ENCODE measurements at regions not wholly inside any gene's neighbourhood (a gene's known extent, or its start where the extent isn't known, plus 50 kb on each side); places are given as distances from the start of the nearest gene placed in this dataset.

GRCh38 chr10:33716501-33717267 is 382.2 kb upstream of the NRP1 start:
- POLR2A ChIA-PET, result no interaction called here
- ATAC-seq (ENCODE audit: low read depth), result no peak

DNA sequence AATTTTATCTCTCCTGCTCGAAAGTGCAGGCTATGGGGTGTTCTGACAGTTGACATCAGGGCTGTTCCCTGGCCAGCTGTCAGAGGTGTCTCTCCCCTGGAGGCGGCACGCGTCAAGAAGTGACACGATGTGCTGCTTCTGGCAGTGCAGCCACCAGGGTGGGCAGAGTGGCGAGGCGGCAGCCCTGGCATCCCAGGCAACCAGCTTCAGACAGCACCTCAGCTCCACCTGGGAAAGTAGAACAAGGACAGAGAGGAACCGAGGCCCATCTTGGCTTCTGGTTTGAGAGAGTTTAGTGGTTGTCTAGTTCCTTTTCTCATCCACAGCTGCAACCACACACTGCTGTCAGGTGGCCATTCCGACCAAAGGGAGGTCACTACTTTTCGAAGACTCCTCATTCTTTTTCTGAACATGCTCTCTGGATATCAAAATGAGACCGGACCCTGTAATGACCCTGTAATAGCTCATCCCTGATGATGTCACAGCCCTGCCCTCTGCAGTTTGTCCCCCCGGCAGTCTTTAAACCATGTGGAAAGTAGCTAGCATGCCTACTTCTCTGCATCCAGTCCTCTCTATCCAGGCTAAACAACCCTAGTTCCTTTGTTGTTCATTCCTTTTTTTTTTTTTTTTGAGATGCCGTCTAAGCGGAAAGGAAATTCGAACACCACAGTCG is 381.0 kb upstream of the NRP1 start:
- Mint-ChIP-seq H3K9me3 (no peaks in the 10 kb centered on the region), H3K4me1 (no peaks in the 10 kb centered on the region), H3K36me3 (no peaks in the 10 kb centered on the region), H3K4me3 (no peak overlapping the region), H3K27ac (no peak overlapping the region), H3K27me3 (peaks cover 4% of the 10 kb centered on the region)
- POLR2A ChIA-PET, result no interaction called here
- ATAC-seq (ENCODE audit: low read depth), result no peak
- DNase-seq, result no peak

More at GRCh38 chr10:33716501-33717267, 382.2 kb upstream of the NRP1 start:
- H3K27me3 Mint-ChIP-seq, result peaks cover 3% of the 10 kb centered on the region
- no peak overlapping the region for H3K4me3 Mint-ChIP-seq
- H3K27ac Mint-ChIP-seq, result no peak overlapping the region
- no peaks in the 10 kb centered on the region for H3K4me1 Mint-ChIP-seq
- H3K9me3 Mint-ChIP-seq, result no peaks in the 10 kb centered on the region
- no peak for DNase-seq
- no peaks in the 10 kb centered on the region for H3K36me3 Mint-ChIP-seq

- DNase-seq, result no peak
- Mint-ChIP-seq H3K4me1 (no peaks in the 10 kb centered on the region), H3K9me3 (no peaks in the 10 kb centered on the region), H3K36me3 (no peaks in the 10 kb centered on the region), H3K27me3 (peaks cover 4% of the 10 kb centered on the region), H3K27ac (no peak overlapping the region), H3K4me3 (no peak overlapping the region)
- no peak for ATAC-seq (ENCODE audit: low read depth)
- POLR2A ChIA-PET, result no interaction called here
These were observed 378.4 kb upstream of the NRP1 start for GRCh38 chr10:33712825-33713224.

DNA sequence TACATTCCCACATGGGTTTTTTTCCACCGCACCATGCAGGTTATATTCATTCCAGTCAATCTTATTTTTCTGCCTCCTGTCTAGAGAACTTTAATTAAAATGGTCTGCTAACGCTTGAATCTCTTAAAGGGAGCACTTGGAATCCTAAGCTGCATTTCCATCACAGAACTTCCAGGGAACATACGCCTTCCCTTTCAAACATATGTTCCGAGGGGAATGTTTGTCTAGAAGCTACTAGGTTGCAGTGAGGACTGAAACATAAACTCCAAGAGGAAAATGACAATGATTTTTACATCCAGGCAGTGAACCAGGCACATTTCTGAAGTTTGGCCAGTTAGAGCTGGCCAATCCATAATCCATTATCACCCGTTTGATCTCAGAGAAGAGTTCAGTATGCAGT is 375.5 kb upstream of the NRP1 start:
- DNase-seq, result no peak
- H3K36me3 Mint-ChIP-seq, result no peaks in the 10 kb centered on the region
- no peaks in the 10 kb centered on the region for H3K4me1 Mint-ChIP-seq
- H3K4me3 Mint-ChIP-seq, result no peak overlapping the region
- no peaks in the 10 kb centered on the region for H3K9me3 Mint-ChIP-seq
- POLR2A ChIA-PET, result no interaction called here
- peaks cover 1% of the 10 kb centered on the region for H3K27me3 Mint-ChIP-seq
- no peak for ATAC-seq (ENCODE audit: low read depth)
- H3K27ac Mint-ChIP-seq, result no peak overlapping the region

- ATAC-seq (ENCODE audit: low read depth), result no peak
- no peak overlapping the region for H3K4me3 Mint-ChIP-seq
- DNase-seq, result no peak
- H3K27me3 Mint-ChIP-seq, result peaks cover 1% of the 10 kb centered on the region
- H3K4me1 Mint-ChIP-seq, result no peaks in the 10 kb centered on the region
- H3K9me3 Mint-ChIP-seq, result no peaks in the 10 kb centered on the region
- POLR2A ChIA-PET, result no interaction called here
- H3K36me3 Mint-ChIP-seq, result no peaks in the 10 kb centered on the region
- no peak overlapping the region for H3K27ac Mint-ChIP-seq
These were observed 374.7 kb upstream of the NRP1 start for GRCh38 chr10:33709008-33709753.

GRCh38 chr10:33708561-33708960 is 374.1 kb upstream of the NRP1 start:
- DNase-seq (no peak), ATAC-seq (ENCODE audit: low read depth) (no peak)
- H3K9me3 Mint-ChIP-seq, result no peaks in the 10 kb centered on the region
- H3K27ac Mint-ChIP-seq, result no peak overlapping the region
- H3K4me1 Mint-ChIP-seq, result no peaks in the 10 kb centered on the region
- H3K27me3 Mint-ChIP-seq, result peaks cover 1% of the 10 kb centered on the region
- no peaks in the 10 kb centered on the region for H3K36me3 Mint-ChIP-seq
- POLR2A ChIA-PET, result no interaction called here
- no peak overlapping the region for H3K4me3 Mint-ChIP-seq

GRCh38 chr10:33706746-33707145 is 372.3 kb upstream of the NRP1 start:
- POLR2A ChIA-PET, result no interaction called here
- Mint-ChIP-seq H3K36me3 (no peaks in the 10 kb centered on the region), H3K27ac (no peak overlapping the region), H3K4me1 (no peaks in the 10 kb centered on the region), H3K4me3 (no peak overlapping the region), H3K27me3 (peaks cover 1% of the 10 kb centered on the region), H3K9me3 (no peaks in the 10 kb centered on the region)
- DNase-seq (no peak), ATAC-seq (ENCODE audit: low read depth) (no peak)

DNA sequence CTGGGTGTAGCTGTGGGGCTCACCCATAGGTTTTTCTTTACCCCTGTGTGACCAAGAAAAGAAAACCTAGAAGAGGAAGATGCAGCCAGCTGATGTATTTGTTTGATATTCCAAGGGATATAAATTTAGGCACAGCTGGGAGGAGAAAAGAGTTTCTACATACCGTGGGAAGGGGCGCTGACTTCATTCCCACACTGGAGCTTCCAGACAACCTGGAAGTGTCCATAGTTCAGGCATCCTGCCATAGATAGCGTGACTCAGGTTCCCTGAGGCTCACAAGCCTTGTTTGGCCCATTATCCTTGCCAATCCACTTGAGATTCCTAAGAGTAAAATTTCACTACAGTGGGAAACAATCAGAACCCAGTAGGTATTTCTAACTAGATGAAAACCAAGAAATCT is 371.7 kb upstream of the NRP1 start:
- Mint-ChIP-seq H3K36me3 (no peaks in the 10 kb centered on the region), H3K4me3 (no peak overlapping the region), H3K4me1 (no peaks in the 10 kb centered on the region), H3K9me3 (no peaks in the 10 kb centered on the region), H3K27ac (no peak overlapping the region), H3K27me3 (peaks cover 1% of the 10 kb centered on the region)
- no peak for DNase-seq
- POLR2A ChIA-PET, result no interaction called here
- ATAC-seq (ENCODE audit: low read depth), result no peak

DNA sequence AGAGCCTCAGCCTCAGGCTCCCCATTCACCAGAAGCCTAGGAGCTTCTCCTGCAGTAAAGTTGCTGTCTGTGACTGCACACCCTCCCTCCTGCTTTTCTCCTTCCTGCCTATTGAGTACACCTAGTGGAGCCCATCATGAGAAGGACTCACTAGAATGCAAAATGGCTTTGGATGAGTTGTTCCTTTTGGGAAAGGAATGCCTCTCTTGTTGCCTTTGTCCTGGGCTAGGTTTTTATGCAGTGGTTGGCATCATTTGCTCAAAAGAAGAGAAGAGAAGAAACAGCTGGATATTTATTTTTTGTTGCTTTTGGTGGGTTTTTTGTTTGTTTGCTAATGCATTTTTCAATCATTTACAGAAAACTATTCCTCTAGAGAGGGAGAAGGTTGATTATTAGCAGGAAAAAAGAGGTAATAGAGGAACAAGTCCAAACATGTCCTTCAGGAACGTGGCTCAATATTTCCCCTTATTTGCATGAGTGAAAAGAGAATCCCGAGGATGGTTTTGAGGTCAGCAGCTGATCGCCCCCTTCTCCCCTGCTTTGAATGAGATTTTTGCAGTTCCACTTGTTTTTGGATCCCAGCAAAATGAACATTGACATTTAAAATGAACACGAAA is 369.9 kb upstream of the NRP1 start:
- Mint-ChIP-seq H3K36me3 (no peaks in the 10 kb centered on the region), H3K9me3 (no peaks in the 10 kb centered on the region), H3K27ac (no peak overlapping the region), H3K4me3 (no peak overlapping the region), H3K4me1 (no peaks in the 10 kb centered on the region), H3K27me3 (peaks cover 5% of the 10 kb centered on the region)
- POLR2A ChIA-PET, result no interaction called here
- no peak for ATAC-seq (ENCODE audit: low read depth)
- DNase-seq, result no peak

DNA sequence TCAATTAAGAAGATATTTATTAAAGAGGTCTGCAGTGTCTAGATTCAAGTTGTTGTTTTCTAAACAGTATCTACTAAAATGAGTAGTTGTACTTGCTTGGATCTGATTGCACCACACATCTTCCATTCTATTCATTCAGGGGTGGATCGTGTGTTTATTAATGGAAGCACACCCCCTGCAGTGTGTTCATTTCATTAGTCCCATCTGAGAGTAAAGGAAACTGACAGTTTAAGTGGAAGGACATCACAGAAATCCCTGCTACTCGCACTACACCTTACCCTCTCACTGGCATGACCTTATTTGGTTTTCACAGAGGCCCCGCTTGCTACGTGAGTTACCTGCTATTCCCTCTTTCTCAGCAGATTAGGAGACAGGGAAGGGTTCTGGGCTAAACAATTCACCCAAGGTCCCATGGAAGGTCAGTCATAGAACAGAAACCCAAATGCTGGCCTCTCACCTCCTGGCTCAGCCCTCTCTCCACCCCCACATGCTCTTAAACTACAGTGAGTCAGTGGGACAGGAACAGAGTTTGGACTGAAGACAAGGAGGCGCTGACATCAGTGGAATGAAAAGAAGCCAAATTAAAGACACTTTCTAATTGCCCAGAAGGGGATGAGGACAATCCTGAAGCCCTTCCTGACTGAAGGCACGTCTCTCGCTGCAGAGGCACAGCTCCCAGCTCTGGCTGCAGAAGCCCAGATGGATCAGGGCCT is 369.2 kb upstream of the NRP1 start:
- no peaks in the 10 kb centered on the region for H3K9me3 Mint-ChIP-seq
- H3K27me3 Mint-ChIP-seq, result peaks cover 5% of the 10 kb centered on the region
- POLR2A ChIA-PET, result no interaction called here
- no peak overlapping the region for H3K4me3 Mint-ChIP-seq
- DNase-seq (no peak), ATAC-seq (ENCODE audit: low read depth) (no peak)
- no peaks in the 10 kb centered on the region for H3K4me1 Mint-ChIP-seq
- H3K27ac Mint-ChIP-seq, result no peak overlapping the region
- H3K36me3 Mint-ChIP-seq, result no peaks in the 10 kb centered on the region

- DNase-seq, result no peak
- ATAC-seq (ENCODE audit: low read depth), result no peak
- Mint-ChIP-seq H3K27ac (no peak overlapping the region), H3K9me3 (peaks cover 6% of the 10 kb centered on the region), H3K4me3 (no peak overlapping the region), H3K36me3 (no peaks in the 10 kb centered on the region), H3K4me1 (no peaks in the 10 kb centered on the region), H3K27me3 (peaks cover 5% of the 10 kb centered on the region)
- POLR2A ChIA-PET, result no interaction called here
These were observed 363.6 kb upstream of the NRP1 start for GRCh38 chr10:33698033-33698432.

DNA sequence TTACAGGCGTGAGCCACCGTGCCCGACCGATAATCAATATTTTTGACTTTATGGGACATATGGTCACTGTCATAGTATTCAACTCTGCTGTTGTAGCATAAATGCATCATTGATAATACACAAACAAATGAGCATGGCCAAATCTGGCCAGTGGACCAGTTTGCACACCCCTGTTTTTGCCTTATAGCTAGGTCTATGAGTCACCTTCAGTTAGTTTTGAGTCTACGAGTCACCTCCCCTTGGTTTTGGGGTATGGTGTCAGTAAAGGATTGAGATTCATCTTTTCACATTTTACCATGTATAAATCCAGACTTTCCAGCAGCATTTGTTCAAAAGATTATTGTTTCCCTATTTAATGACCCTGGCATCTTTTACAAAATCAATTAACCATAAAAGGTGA is 362.5 kb upstream of the NRP1 start:
- Mint-ChIP-seq H3K9me3 (peaks cover 6% of the 10 kb centered on the region), H3K27ac (no peak overlapping the region), H3K4me1 (no peaks in the 10 kb centered on the region), H3K36me3 (no peaks in the 10 kb centered on the region), H3K4me3 (no peak overlapping the region), H3K27me3 (peaks cover 5% of the 10 kb centered on the region)
- POLR2A ChIA-PET, result no interaction called here
- no peak for DNase-seq
- no peak for ATAC-seq (ENCODE audit: low read depth)

- POLR2A ChIA-PET, result no interaction called here
- H3K4me1 Mint-ChIP-seq, result no peaks in the 10 kb centered on the region
- H3K27me3 Mint-ChIP-seq, result peaks cover 3% of the 10 kb centered on the region
- no peak overlapping the region for H3K4me3 Mint-ChIP-seq
- DNase-seq (no peak), ATAC-seq (ENCODE audit: low read depth) (no peak)
- no peak overlapping the region for H3K27ac Mint-ChIP-seq
- no peaks in the 10 kb centered on the region for H3K36me3 Mint-ChIP-seq
- peaks cover 15% of the 10 kb centered on the region for H3K9me3 Mint-ChIP-seq
These were observed 361.1 kb upstream of the NRP1 start for GRCh38 chr10:33695536-33695935.

All from activated naive CD8-positive, alpha-beta T cell treated with anti-CD3 and anti-CD28 coated beads, Interleukin-2, amount 10 ng/mL, durations not matched to agents 7 days and 5 days (primary cell).